GOT3 (cell line): ENCODE measurements at regions not wholly inside any gene's neighbourhood (a gene's known extent, or its start where the extent isn't known, plus 50 kb on each side); places are given as distances from the start of the nearest gene placed in this dataset.

ENCODE experiments used
- DNase-seq: peaks from one replicate; lab custom pipeline; 2025; ENCODE audit warnings: mixed read lengths; lab: John Stamatoyannopoulos, UW

GRCh38 chr9:99590410-99590809, 231.3 kb upstream of the NR4A3 start:
- DNase-seq = no peak

- no peak for DNase-seq
These were observed 230.8 kb upstream of the NR4A3 start for GRCh38 chr9:99590840-99591239.

GRCh38 chr9:99591770-99592169, 229.9 kb upstream of the NR4A3 start:
- no peak for DNase-seq

- no peak for DNase-seq
These were observed 228.7 kb upstream of the NR4A3 start for GRCh38 chr9:99592834-99593574.

- DNase-seq = no peak
These were observed 228.1 kb upstream of the NR4A3 start for GRCh38 chr9:99593610-99594009.

- DNase-seq = no peak
These were observed 227.5 kb upstream of the NR4A3 start for GRCh38 chr9:99594056-99594780.

GRCh38 chr9:99595796-99596195, 225.9 kb upstream of the NR4A3 start:
- DNase-seq = no peak

- no peak for DNase-seq
These were observed 220.0 kb upstream of the NR4A3 start for GRCh38 chr9:99601571-99602111.

GRCh38 chr9:99602854-99603253, 218.8 kb upstream of the NR4A3 start:
- no peak for DNase-seq

- no peak for DNase-seq
These were observed 216.5 kb upstream of the NR4A3 start for GRCh38 chr9:99605016-99605743.

GRCh38 chr9:99606296-99606695, 215.4 kb upstream of the NR4A3 start:
- DNase-seq = no peak

GRCh38 chr9:99606957-99607356, 214.7 kb upstream of the NR4A3 start:
- no peak for DNase-seq

- DNase-seq = no peak
These were observed 213.7 kb upstream of the NR4A3 start for GRCh38 chr9:99607842-99608448.

GRCh38 chr9:99614341-99614740, 207.3 kb upstream of the NR4A3 start:
- no peak for DNase-seq

- no peak for DNase-seq
These were observed 200.6 kb upstream of the NR4A3 start for GRCh38 chr9:99621040-99621439.

GRCh38 chr9:99622679-99623078, 199.0 kb upstream of the NR4A3 start:
- DNase-seq = no peak

- DNase-seq = no peak
These were observed 197.8 kb upstream of the NR4A3 start for GRCh38 chr9:99623780-99624364.

GRCh38 chr9:99624499-99625233, 197.0 kb upstream of the NR4A3 start:
- DNase-seq = no peak

GRCh38 chr9:99626426-99626825, 195.3 kb upstream of the NR4A3 start:
- DNase-seq = no peak

- DNase-seq = no peak
These were observed 193.4 kb upstream of the NR4A3 start for GRCh38 chr9:99628285-99628684.
